Esophagus muscularis mucosa (tissue), 4 donors: ENCODE measurements at regions not wholly inside any gene's neighbourhood (a gene's known extent, or its start where the extent isn't known, plus 50 kb on each side); places are given as distances from the start of the nearest gene placed in this dataset.

Experiments used
- CTCF ChIP-seq, 3 experiments: fragments of 200-600 bp in 2 of 3; fragments of 450-650 bp in 1 of 3; sonication (generic) in 2 of 3; IDR thresholded peaks; one replicate each; pipeline ENCODE4 v1.5.1; 2017 to 2019; ENCODE audit warnings: antibody characterized with exemption in 3 of 3, mild to moderate bottlenecking in 2 of 3, moderate library complexity in 1 of 3
- EP300 ChIP-seq: sonication (generic); formaldehyde crosslinking; IDR thresholded peaks from one replicate; pipeline ENCODE4 v1.6.1; 2017; ENCODE audit warnings: antibody characterized with exemption
- POLR2A ChIP-seq: fragments of 450-650 bp; IDR thresholded peaks from one replicate; pipeline ENCODE4 v1.6.1; 2017; ENCODE audit warnings: antibody characterized with exemption, moderate library complexity, mild to moderate bottlenecking, low read depth

GRCh38 chr2:74037379-74037860 lies 52.7 kb downstream of the TET3 start:
- TF ChIP-seq POLR2A = no peak
- no peak for TF ChIP-seq CTCF (IDR thresholded peaks at IDR 0.05)
- TF ChIP-seq EP300 = no peak
